ENCODE measurements at regions not wholly inside any gene's neighbourhood (a gene's known extent, or its start where the extent isn't known, plus 50 kb on each side); places are given as distances from the start of the nearest gene placed in this dataset.

- DNase-seq = no peak
Observed at GRCh38 chr3:98966862-98967546, 65.5 kb upstream of the DCBLD2 start.

- DNase-seq = no peak
Observed at GRCh38 chr3:98966434-98966833, 64.9 kb upstream of the DCBLD2 start.

GRCh38 chr3:98964784-98965183 is 63.3 kb upstream of the DCBLD2 start:
- no peak for DNase-seq

- DNase-seq = no peak
Observed at GRCh38 chr3:98963546-98963945, 62.1 kb upstream of the DCBLD2 start.

GRCh38 chr3:98962951-98963350 is 61.5 kb upstream of the DCBLD2 start:
- DNase-seq = no peak

- DNase-seq = no peak
Observed at GRCh38 chr3:98962189-98962930, 60.9 kb upstream of the DCBLD2 start.

- DNase-seq = no peak
Observed at GRCh38 chr3:98961161-98962155, 60.0 kb upstream of the DCBLD2 start.

GRCh38 chr3:98957681-98958080 is 56.2 kb upstream of the DCBLD2 start:
- no peak for DNase-seq

- no peak for DNase-seq
Observed at GRCh38 chr3:98956008-98956407, 54.5 kb upstream of the DCBLD2 start.

GRCh38 chr3:98954791-98955604 is 53.5 kb upstream of the DCBLD2 start:
- DNase-seq = no peak

GRCh38 chr3:98954242-98954641 is 52.7 kb upstream of the DCBLD2 start:
- no peak for DNase-seq

GRCh38 chr3:98952404-98952803 is 50.9 kb upstream of the DCBLD2 start:
- no peak for DNase-seq

Measured in anterior cingulate cortex (tissue), 58 donors.